CD4-positive, alpha-beta T cell (primary cell): ENCODE measurements at regions not wholly inside any gene's neighbourhood (a gene's known extent, or its start where the extent isn't known, plus 50 kb on each side); places are given as distances from the start of the nearest gene placed in this dataset.
A peak's percentile ranks its signal among the peaks of the same experiment; 100 is the strongest.

Experiments used
- ATAC-seq: fragments of 200-7000 bp; cut with Tn5 transposase; one replicate; pipeline ENCODE4 v1.10.0; 2022; ENCODE audit warnings: mild to moderate bottlenecking; ENCODE audit not compliant: poor library complexity
- CTCF ChIA-PET: fragments of 350-600 bp; sonication (Branson Sonifier 250); formaldehyde crosslinking; loops from one replicate; lab custom pipeline; 2021; ENCODE audit warnings: antibody characterized with exemption, inconsistent platforms; lab: Charles Lee
- POLR2A ChIA-PET: fragments of 350-600 bp; sonication (Branson Sonifier 250); formaldehyde crosslinking; loops from one replicate; lab custom pipeline; 2021; ENCODE audit warnings: antibody characterized with exemption, inconsistent platforms; lab: Charles Lee
- DNase-seq, 14 experiments: peaks; one replicate each; pipeline ENCODE4 v3.0.0-alpha.2; 2013 to 2020; ENCODE audit warnings: mixed read lengths in 2 of 14
- H3K27ac ChIP-seq, 2 donors: one replicate each; pipeline versions ENCODE4 v1.5.1 to v1.7.0; 2013; ENCODE audit warnings: low read length in 2 of 2, low read depth in 1 of 2, mild to moderate bottlenecking in 1 of 2
- H3K27me3 ChIP-seq, 2 experiments: 1 replicate in 1 of 2; 2 replicates in 1 of 2; pipeline versions ENCODE4 v1.6.1 to v1.7.0; 2013; ENCODE audit warnings: low read length in 2 of 2, control low read depth in 1 of 2, mild to moderate bottlenecking in 1 of 2, moderate library complexity in 1 of 2; ENCODE audit not compliant: insufficient read depth in 2 of 2, control insufficient read depth in 1 of 2
- H3K36me3 ChIP-seq: one replicate; pipeline ENCODE4 v1.6.1; 2013; ENCODE audit warnings: low read length, control low read depth; ENCODE audit not compliant: insufficient read depth
- H3K4me1 ChIP-seq: one replicate; pipeline ENCODE4 v1.6.1; 2013; ENCODE audit warnings: low read length, control low read depth; ENCODE audit not compliant: insufficient read depth
- H3K4me3 ChIP-seq: one replicate; pipeline ENCODE4 v1.5.1; 2013; ENCODE audit warnings: mild to moderate bottlenecking, low read length, moderate library complexity
- H3K9me3 ChIP-seq, 2 experiments: 1 replicate in 1 of 2; 2 replicates in 1 of 2; pipeline versions ENCODE4 v1.6.1 to v1.7.0; 2013; ENCODE audit warnings: low read length in 2 of 2, mild to moderate bottlenecking in 2 of 2, control low read depth in 1 of 2, moderate library complexity in 1 of 2; ENCODE audit not compliant: control insufficient read depth in 1 of 2, insufficient read depth in 1 of 2
- H3K27ac Mint-ChIP-seq: one replicate; pipeline ENCODE4 v1.8.0; 2020; ENCODE audit warnings: mixed read lengths
- H3K27me3 Mint-ChIP-seq: one replicate; pipeline ENCODE4 v1.8.0; 2021; ENCODE audit warnings: mixed read lengths
- H3K36me3 Mint-ChIP-seq: one replicate; pipeline ENCODE4 v1.8.0; 2021; ENCODE audit warnings: low read depth, mixed read lengths
- H3K4me1 Mint-ChIP-seq: one replicate; pipeline ENCODE4 v1.8.0; 2021; ENCODE audit warnings: low read depth, mixed read lengths
- H3K4me3 Mint-ChIP-seq: one replicate; pipeline ENCODE4 v1.8.0; 2020; ENCODE audit warnings: mild to moderate bottlenecking, mixed read lengths
- H3K9me3 Mint-ChIP-seq: one replicate; pipeline ENCODE4 v1.8.0; 2020; ENCODE audit warnings: mixed read lengths
- CTCF ChIP-seq: fragments of 200-600 bp; IDR thresholded peaks from one replicate; pipeline ENCODE4 v1.8.0; 2022; ENCODE audit warnings: antibody characterized with exemption, mild to moderate bottlenecking
- intact Hi-C, 2 experiments: fragments of 100-400 bp; cut with DNase I in 1 of 2; cut with micrococcal nuclease in 1 of 2; formaldehyde crosslinking; loops; one replicate each; pipeline versions ENCODE4 v1.15.1 to v1.9.0; 2023 to 2025; cut with DNase I, micrococcal nuclease

GRCh38 chr4:151997461-151997860 is 236.7 kb upstream of the GATB start:
- CTCF ChIA-PET = no interaction called here
- DNase-seq = no peak
- H3K27ac Mint-ChIP-seq = no peak overlapping the region

GRCh38 chr4:151994429-151994828 is 233.6 kb upstream of the GATB start:
- H3K4me1 ChIP-seq = peaks cover 51% of the 10 kb centered on the region
- Mint-ChIP-seq H3K27ac (no peak overlapping the region), H3K9me3 (peaks cover 11% of the 10 kb centered on the region), H3K36me3 (no peaks in the 10 kb centered on the region), H3K4me3 (no peak overlapping the region), H3K4me1 (peaks cover 68% of the 10 kb centered on the region), H3K27me3 (no peaks in the 10 kb centered on the region)
- H3K27ac ChIP-seq = no peak overlapping the region
- no peaks in the 10 kb centered on the region for H3K36me3 ChIP-seq
- CTCF ChIA-PET = no interaction called here
- no peak for ATAC-seq
- no peak for DNase-seq
- H3K27me3 ChIP-seq = no peaks in the 10 kb centered on the region
- no peak overlapping the region for H3K4me3 ChIP-seq
- no peak for TF ChIP-seq CTCF
- POLR2A ChIA-PET = interaction anchor here (0.6 to 1.8 kb wide), 4 partner anchors 16 to 352 kb away, joined by 3 to 6 read pairs (median 4); no protein-coding TSS in a partner anchor
- no peaks in the 10 kb centered on the region for H3K9me3 ChIP-seq
- intact Hi-C loops = no loop called here

More at GRCh38 chr4:151997461-151997860, 236.7 kb upstream of the GATB start:
- Histone ChIP-seq H3K27ac (no peak overlapping the region), H3K36me3 (no peaks in the 10 kb centered on the region), H3K4me3 (no peak overlapping the region), H3K4me1 (peaks cover 29% of the 10 kb centered on the region), H3K27me3 (no peaks in the 10 kb centered on the region), H3K9me3 (no peaks in the 10 kb centered on the region)
- Mint-ChIP-seq H3K9me3 (peaks cover 11% of the 10 kb centered on the region), H3K4me1 (peaks cover 37% of the 10 kb centered on the region), H3K4me3 (no peak overlapping the region), H3K27me3 (no peaks in the 10 kb centered on the region), H3K36me3 (no peaks in the 10 kb centered on the region)
- POLR2A ChIA-PET = interaction anchor here (0.5 kb wide), 1 partner anchor 268 kb away, joined by 3 read pairs; no protein-coding TSS in a partner anchor
- no peak for ATAC-seq
- no peak for TF ChIP-seq CTCF
- intact Hi-C loops = no loop called here

- ChIA-PET CTCF (no interaction called here), POLR2A (interaction anchor here (0.6 to 1.8 kb wide), 4 partner anchors 14 to 262 kb away, joined by 3 to 6 read pairs (median 3); no protein-coding TSS in a partner anchor)
- H3K4me3 Mint-ChIP-seq = no peak overlapping the region
- H3K27me3 Mint-ChIP-seq = no peaks in the 10 kb centered on the region
- no peak for TF ChIP-seq CTCF
- Histone ChIP-seq H3K27me3 (no peaks in the 10 kb centered on the region), H3K36me3 (no peaks in the 10 kb centered on the region), H3K4me3 (no peak overlapping the region), H3K27ac (no peak overlapping the region), H3K9me3 (no peaks in the 10 kb centered on the region), H3K4me1 (peaks cover 59% of the 10 kb centered on the region)
- DNase-seq = peak in 2 of 14 experiments; percentile 19 to 44
- intact Hi-C loops = no loop called here
- no peaks in the 10 kb centered on the region for H3K36me3 Mint-ChIP-seq
- H3K4me1 Mint-ChIP-seq = peaks cover 76% of the 10 kb centered on the region
- H3K27ac Mint-ChIP-seq = peak overlapping the region; percentile 28
- ATAC-seq = no peak
- H3K9me3 Mint-ChIP-seq = peaks cover 11% of the 10 kb centered on the region
These were observed 232.7 kb upstream of the GATB start for GRCh38 chr4:151993521-151993920.
